ENCODE measurements at regions not wholly inside any gene's neighbourhood (a gene's known extent, or its start where the extent isn't known, plus 50 kb on each side); places are given as distances from the start of the nearest gene placed in this dataset.

DNA sequence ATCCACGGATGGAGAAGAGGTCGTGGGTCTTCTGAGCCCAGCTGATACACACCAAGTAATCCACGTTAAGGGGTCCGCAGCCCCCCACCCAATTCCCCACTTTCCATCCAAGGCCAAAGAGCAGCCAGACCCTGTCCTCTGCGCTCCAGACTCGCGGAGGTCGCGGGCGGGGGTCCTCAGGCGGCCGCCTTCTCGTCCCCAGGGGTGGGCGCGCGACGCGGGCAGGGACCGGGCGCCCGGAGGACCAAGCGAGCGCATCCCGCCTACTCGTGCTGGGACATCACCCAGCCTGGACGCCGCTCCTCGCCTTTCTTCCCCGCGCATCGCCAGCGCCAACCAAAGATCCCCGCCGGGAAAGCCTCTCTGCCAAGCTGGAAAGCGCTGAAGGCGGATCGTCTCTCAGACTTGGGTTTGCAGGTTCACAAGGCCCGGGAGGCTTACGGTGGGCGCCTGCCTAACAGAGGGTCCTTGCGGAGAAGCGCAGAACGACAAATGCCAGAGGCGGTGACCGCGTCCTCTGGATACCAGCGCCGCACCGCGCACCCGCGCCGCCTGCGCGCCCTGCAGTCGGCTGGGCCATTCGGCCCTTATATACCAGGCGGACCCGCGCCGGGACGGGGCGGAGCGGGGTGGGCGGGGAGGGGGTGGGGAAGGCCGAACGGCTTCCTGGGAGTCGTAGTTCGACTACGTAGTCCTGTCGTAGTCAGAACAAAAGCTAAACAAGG is 471.6 kb downstream of the SOX9 start (continued):
- TF ChIP-seq, protein P1, sequence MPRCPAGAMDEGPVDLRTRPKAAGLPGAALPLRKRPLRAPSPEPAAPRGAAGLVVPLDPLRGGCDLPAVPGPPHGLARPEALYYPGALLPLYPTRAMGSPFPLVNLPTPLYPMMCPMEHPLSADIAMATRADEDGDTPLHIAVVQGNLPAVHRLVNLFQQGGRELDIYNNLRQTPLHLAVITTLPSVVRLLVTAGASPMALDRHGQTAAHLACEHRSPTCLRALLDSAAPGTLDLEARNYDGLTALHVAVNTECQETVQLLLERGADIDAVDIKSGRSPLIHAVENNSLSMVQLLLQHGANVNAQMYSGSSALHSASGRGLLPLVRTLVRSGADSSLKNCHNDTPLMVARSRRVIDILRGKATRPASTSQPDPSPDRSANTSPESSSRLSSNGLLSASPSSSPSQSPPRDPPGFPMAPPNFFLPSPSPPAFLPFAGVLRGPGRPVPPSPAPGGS (IDR thresholded peaks at IDR 0.05), result peak; percentile 100
- TF ChIP-seq NR3C1 (IDR thresholded peaks at IDR 0.05), result no peak
- no peak for TF ChIP-seq CBX2 (IDR thresholded peaks at IDR 0.05; ENCODE audit: borderline replicate concordance, low read depth)
- TF ChIP-seq PHF8 (IDR thresholded peaks at IDR 0.05; ENCODE audit: borderline replicate concordance, low read depth), result peak; percentile 99

- CTCF ChIA-PET, result interaction anchor here (1.4 to 17.5 kb wide), 4 partner anchors 10 to 133 kb away, joined by 3 to 334 read pairs (median 42); no protein-coding TSS in a partner anchor
- WGBS (ENCODE audit: missing lambda C conversion rate), result 47% methylated on average over 9 of the region's 9 CpGs
- Histone ChIP-seq H3K4me3 (no peak overlapping the region), H3K4me1 (peaks cover 23% of the 10 kb centered on the region), H3K4me2 (peak overlapping the region; percentile 49; the same call in 2 of the 3 replicates), H3K9me3 (no peaks in the 10 kb centered on the region), H3K27ac (peak overlapping the region; percentile 18 to 67; a peak in 4 of 6 replicates)
- ATAC-seq, result peak; percentile 0; a peak in 3 of 6 replicates
- DNase-seq (ENCODE audit: low read depth in 1 of 2, low spot score in 1 of 2), result no peak
- no peak for TF ChIP-seq JUNB (IDR thresholded peaks at IDR 0.05)
- TF ChIP-seq, protein P2, sequence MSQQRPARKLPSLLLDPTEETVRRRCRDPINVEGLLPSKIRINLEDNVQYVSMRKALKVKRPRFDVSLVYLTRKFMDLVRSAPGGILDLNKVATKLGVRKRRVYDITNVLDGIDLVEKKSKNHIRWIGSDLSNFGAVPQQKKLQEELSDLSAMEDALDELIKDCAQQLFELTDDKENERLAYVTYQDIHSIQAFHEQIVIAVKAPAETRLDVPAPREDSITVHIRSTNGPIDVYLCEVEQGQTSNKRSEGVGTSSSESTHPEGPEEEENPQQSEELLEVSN (IDR thresholded peaks at IDR 0.05; ENCODE audit: borderline replicate concordance, low read depth), result 0 out of 2 replicates have a peak, but pooled peaks have one; percentile 13
- FAIRE-seq, result no peak
- POLR2A ChIA-PET, result interaction anchor here (0.5 to 3.0 kb wide), 49 partner anchors 9 to 1860 kb away, joined by 3 to 177 read pairs (median 5); a partner anchor contains a TSS
These were observed 472.1 kb downstream of the SOX9 start for GRCh38 chr17:72592967-72593325.

DNA sequence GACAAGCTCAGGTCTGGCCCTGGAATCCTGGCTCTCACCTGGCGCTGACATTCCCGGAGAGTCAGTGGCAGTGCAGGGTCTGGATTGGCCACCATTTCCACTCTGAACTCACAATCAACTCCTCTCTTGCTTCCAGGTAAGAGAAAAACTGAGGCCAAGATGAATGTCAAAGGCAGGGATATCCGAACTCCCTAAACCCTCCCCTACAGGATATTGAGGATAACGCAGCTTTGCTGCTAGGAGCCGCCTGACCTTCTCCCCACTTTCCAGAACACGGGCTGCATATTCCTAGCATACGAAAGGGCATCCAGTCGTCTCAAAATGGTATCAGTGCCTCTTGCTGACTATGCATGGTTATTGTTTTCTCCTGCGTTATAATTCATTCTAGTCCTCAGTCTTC is 473.4 kb downstream of the SOX9 start:
- 81% methylated on average over 9 of the region's 9 CpGs for WGBS (ENCODE audit: missing lambda C conversion rate)
- ATAC-seq, result no peak
- TF ChIP-seq CBX8 (IDR thresholded peaks at IDR 0.05) (no peak), ATOH8 (CRISPR knock-in tag; IDR thresholded peaks at IDR 0.05; ENCODE audit: low read depth) (no peak), FOSL2 (IDR thresholded peaks at IDR 0.05) (no peak), FOSL2 (CRISPR knock-in tag; IDR thresholded peaks at IDR 0.05) (no peak)
- TF ChIP-seq, protein P1 (IDR thresholded peaks at IDR 0.05), result no peak
- DNase-seq (ENCODE audit: low read depth in 1 of 2, low spot score in 1 of 2), result no peak
- POLR2A ChIA-PET, result interaction anchor here (1.5 kb wide), 1 partner anchor 9 kb away, joined by 7 read pairs; no protein-coding TSS in a partner anchor
- no peak for FAIRE-seq
- no peak overlapping the region for H3K4me3 ChIP-seq
- H3K4me2 ChIP-seq, result no peak overlapping the region
- peaks cover 14% of the 10 kb centered on the region for H3K4me1 ChIP-seq
- CTCF ChIA-PET, result interaction anchor here (1.3 to 2.4 kb wide), 5 partner anchors 9 to 118 kb away, joined by 4 to 8 read pairs (median 7); no protein-coding TSS in a partner anchor
- H3K27ac ChIP-seq, result peak overlapping the region in 1 of 2 experiments; percentile 31; a peak in 2 of 6 replicates
- H3K9me3 ChIP-seq, result no peaks in the 10 kb centered on the region
